ENCODE measurements at regions not wholly inside any gene's neighbourhood (a gene's known extent, or its start where the extent isn't known, plus 50 kb on each side); places are given as distances from the start of the nearest gene placed in this dataset.
"Not testable (repeated sequence)": the region's sequence is repeated elsewhere in the genome, so short reads cannot be mapped to it uniquely, and the experiment has no call there.

DNA sequence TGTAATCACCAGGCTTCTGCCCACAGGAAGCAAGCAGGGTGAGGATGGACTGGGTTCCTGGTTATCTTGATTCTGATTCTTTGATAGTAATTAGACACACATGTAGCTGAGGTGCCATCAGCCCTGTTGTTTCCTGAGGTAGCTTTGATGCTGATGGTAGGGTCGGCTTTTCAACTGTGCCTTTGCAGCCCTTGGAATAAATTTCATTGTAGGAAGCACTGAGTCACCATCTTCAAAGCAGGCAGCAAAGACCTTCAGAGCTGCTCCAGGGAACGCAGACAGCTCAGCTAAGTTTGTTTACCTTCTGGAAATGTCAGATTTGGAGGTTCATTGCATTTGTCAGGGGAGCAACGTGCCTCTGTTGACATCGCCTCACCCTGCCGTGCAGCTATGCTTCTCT lies 135.4 kb downstream of the ASMT start:
- no peak for ATAC-seq (ENCODE audit: low FRiP score in 2 of 2)
- Histone ChIP-seq H3K36me3 (no peaks in the 10 kb centered on the region), H3K4me1 (no peaks in the 10 kb centered on the region), H3K27ac (no peak overlapping the region), H3K9me3 (no peaks in the 10 kb centered on the region), H3K4me3 (no peak overlapping the region), H3K27me3 (no peaks in the 10 kb centered on the region)
- DNase-seq = no peak
- TF ChIP-seq POLR2AphosphoS5 (IDR thresholded peaks at IDR 0.05) (no peak), POLR2A (IDR thresholded peaks at IDR 0.05) (no peak), CTCF (IDR thresholded peaks at IDR 0.05) (no peak), EP300 (IDR thresholded peaks at IDR 0.05) (no peak)
- WGBS, 2 donors = 35 to 54% methylated on average over 5 of the region's 5 CpGs

DNA sequence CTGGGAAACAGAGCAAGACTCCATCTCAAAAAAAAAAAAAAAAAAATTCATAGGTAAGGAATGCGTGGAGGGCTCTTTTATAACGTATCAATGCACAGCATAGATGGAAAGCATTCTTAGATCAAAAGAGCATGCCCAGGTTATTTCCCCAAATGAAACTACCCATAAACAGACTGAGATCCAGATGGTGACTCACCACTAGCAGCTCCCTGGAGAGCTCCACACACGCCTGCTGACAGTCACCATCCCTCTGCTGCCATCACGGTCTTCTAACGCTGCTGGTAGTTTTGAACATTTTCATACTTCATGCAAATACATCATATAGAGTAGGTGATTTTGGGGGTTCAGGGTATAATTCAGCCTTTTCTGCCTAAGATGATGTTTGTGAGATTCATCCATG lies 136.9 kb downstream of the ASMT start:
- no peaks in the 10 kb centered on the region for H3K4me1 ChIP-seq
- WGBS, 2 donors = 91 to 95% methylated on average over 5 of the region's 5 CpGs
- TF ChIP-seq CTCF (IDR thresholded peaks at IDR 0.05) (no peak), EP300 (IDR thresholded peaks at IDR 0.05) (no peak), POLR2A (IDR thresholded peaks at IDR 0.05) (no peak), POLR2AphosphoS5 (IDR thresholded peaks at IDR 0.05) (no peak)
- DNase-seq (no peak), ATAC-seq (ENCODE audit: low FRiP score in 2 of 2) (no peak)
- no peaks in the 10 kb centered on the region for H3K36me3 ChIP-seq
- H3K4me3 ChIP-seq = no peak overlapping the region
- H3K27me3 ChIP-seq = no peaks in the 10 kb centered on the region
- H3K9me3 ChIP-seq = peaks cover 0 to 8% (median 5%) of the 10 kb centered on the region in 4 donors
- no peak overlapping the region for H3K27ac ChIP-seq

DNA sequence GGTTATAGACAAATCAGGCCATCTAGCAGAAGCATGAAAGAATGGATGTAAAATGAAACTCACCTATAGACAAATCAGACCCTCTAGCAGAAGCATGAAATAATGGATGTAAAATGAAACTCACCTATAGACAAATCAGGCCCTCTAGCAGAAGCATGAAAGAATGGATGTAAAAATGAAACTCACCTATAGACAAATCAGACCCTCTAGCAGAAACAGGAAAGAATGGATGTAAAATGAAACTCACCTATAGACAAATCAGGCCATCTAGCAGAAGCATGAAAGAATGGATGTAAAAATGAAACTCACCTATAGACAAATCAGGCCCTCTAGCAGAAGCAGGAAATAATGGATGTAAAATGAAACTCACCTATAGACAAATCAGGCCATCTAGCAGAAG lies 137.9 kb downstream of the ASMT start:
- not testable (repeated sequence) for H3K27ac ChIP-seq; H3K4me3 ChIP-seq; H3K27me3 ChIP-seq; ATAC-seq (ENCODE audit: low FRiP score in 2 of 2); H3K4me1 ChIP-seq; H3K36me3 ChIP-seq; DNase-seq
- peaks cover 4 to 19% (median 13%) of the 10 kb centered on the region in 4 donors for H3K9me3 ChIP-seq

DNA sequence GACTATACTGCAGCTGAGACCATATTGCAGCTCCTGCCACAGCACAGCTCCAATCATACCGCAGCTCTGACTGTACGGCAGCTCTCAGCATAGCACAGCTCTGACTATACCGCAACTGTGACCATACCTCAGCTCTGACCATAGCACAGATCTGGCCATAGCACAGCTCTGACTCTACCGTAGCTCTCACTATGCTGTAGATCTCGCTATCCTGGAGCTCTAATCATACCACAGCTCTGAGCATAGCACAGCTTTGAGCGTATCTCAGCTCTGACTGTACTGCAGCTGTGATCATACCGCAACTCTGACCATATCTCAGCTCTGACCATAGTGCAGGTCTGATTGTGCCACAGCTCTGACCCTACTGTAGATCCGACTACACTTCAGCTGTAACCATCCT lies 139.2 kb downstream of the ASMT start:
- ATAC-seq (ENCODE audit: low FRiP score in 2 of 2) (no peak), DNase-seq (no peak)
- Histone ChIP-seq H3K36me3 (no peaks in the 10 kb centered on the region), H3K4me1 (no peaks in the 10 kb centered on the region), H3K27ac (no peak overlapping the region), H3K4me3 (no peak overlapping the region), H3K9me3 (peaks cover 4 to 29% (median 21%) of the 10 kb centered on the region in 4 donors), H3K27me3 (no peaks in the 10 kb centered on the region)
- 87 to 93% methylated on average over 5 to 8 of the region's 8 CpGs for WGBS, 2 donors
- TF ChIP-seq CTCF (IDR thresholded peaks at IDR 0.05) = no peak
- no peak for TF ChIP-seq POLR2A (IDR thresholded peaks at IDR 0.05)
- no peak for TF ChIP-seq EP300 (IDR thresholded peaks at IDR 0.05)
- no peak for TF ChIP-seq POLR2AphosphoS5 (IDR thresholded peaks at IDR 0.05)

GRCh38 chrX:1763294-1763693 lies 148.4 kb downstream of the ASMT start:
- H3K9me3 ChIP-seq = peaks cover 0 to 19% (median 5%) of the 10 kb centered on the region in 4 donors
- H3K27ac ChIP-seq = no peak overlapping the region
- WGBS, 2 donors = 49 to 73% methylated on average over 4 to 5 of the region's 5 CpGs
- DNase-seq (no peak), ATAC-seq (ENCODE audit: low FRiP score in 2 of 2) (no peak)
- TF ChIP-seq POLR2A (IDR thresholded peaks at IDR 0.05) = no peak
- no peak for TF ChIP-seq POLR2AphosphoS5 (IDR thresholded peaks at IDR 0.05)
- TF ChIP-seq CTCF (IDR thresholded peaks at IDR 0.05) = no peak
- TF ChIP-seq EP300 (IDR thresholded peaks at IDR 0.05) = no peak
- no peaks in the 10 kb centered on the region for H3K27me3 ChIP-seq
- H3K36me3 ChIP-seq = no peaks in the 10 kb centered on the region
- no peaks in the 10 kb centered on the region for H3K4me1 ChIP-seq
- no peak overlapping the region for H3K4me3 ChIP-seq

DNA sequence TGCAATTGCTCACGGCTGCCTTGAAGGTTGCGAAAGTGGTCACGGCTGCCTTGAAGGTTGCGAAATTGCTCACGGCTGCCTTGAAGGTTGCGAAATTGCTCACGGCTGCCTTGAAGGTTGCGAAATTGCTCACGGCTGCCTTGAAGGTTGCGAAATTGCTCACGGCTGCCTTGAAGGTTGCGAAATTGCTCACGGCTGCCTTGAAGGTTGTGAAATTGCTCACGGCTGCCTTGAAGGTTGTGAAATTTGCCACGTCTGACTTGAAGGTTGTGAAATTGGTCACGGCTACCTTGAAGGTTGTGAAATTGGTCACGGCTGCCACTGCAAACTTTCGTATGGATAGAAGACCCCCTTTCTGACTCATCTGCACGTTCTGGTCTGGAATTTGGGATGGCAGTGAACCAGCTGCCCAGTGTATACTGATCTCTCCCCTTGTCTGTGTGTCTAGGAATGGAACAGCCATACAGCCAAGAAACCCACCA lies 150.1 kb downstream of the ASMT start:
- WGBS, 2 donors = 55 to 58% methylated on average over 16 to 17 of the region's 19 CpGs
- H3K4me1 ChIP-seq; H3K27me3 ChIP-seq; ATAC-seq (ENCODE audit: low FRiP score in 2 of 2); H3K36me3 ChIP-seq; DNase-seq; H3K4me3 ChIP-seq; H3K27ac ChIP-seq: not testable (repeated sequence)
- peaks cover 0 to 17% (median 2%) of the 10 kb centered on the region in 4 donors for H3K9me3 ChIP-seq
